Skeletal muscle satellite cell (primary cell): ENCODE measurements at regions not wholly inside any gene's neighbourhood (a gene's known extent, or its start where the extent isn't known, plus 50 kb on each side); places are given as distances from the start of the nearest gene placed in this dataset. TPM values are rescaled to one million over a fixed set of nuclear protein-coding genes. Genes with fewer than 3 reads are reported as not detected.

ENCODE experiments used
- small RNA-seq: library from RNA; depleted of rRNA; stranded (forward); fragments of <200 nt; gene quantifications from one replicate; pipeline ENCODE3, GENCODE V24; 2012

Small RNA genes in the stretch of these regions (small RNA-seq; reads per million reads assigned to genes)
- gene MIR1587 (not detected), gene MIR3937 (not detected), gene RN7SL732P (0.28 reads per million), gene RNU6-591P (not detected)
